GM21619 (cell line): ENCODE measurements at regions not wholly inside any gene's neighbourhood (a gene's known extent, or its start where the extent isn't known, plus 50 kb on each side); places are given as distances from the start of the nearest gene placed in this dataset.

ENCODE experiments used
- ATAC-seq: cut with Tn5 transposase; IDR thresholded peaks from one replicate; pipeline ENCODE4 v1.9.1; 2021; ENCODE audit not compliant: unreplicated experiment

- ATAC-seq = no peak
These were observed 111.7 kb downstream of the MYCN start for GRCh38 chr2:16051841-16052564.

- ATAC-seq = no peak
These were observed 110.6 kb downstream of the MYCN start for GRCh38 chr2:16050908-16051489.

- ATAC-seq = no peak
These were observed 110.0 kb downstream of the MYCN start for GRCh38 chr2:16050261-16050907.

- no peak for ATAC-seq
These were observed 109.1 kb downstream of the MYCN start for GRCh38 chr2:16049406-16049805.

- no peak for ATAC-seq
These were observed 108.1 kb downstream of the MYCN start for GRCh38 chr2:16048466-16048865.

GRCh38 chr2:16047701-16048100 is 107.4 kb downstream of the MYCN start:
- ATAC-seq = no peak

GRCh38 chr2:16046649-16047048 is 106.3 kb downstream of the MYCN start:
- ATAC-seq = no peak

- ATAC-seq = no peak
These were observed 105.5 kb downstream of the MYCN start for GRCh38 chr2:16045653-16046352.

- no peak for ATAC-seq
These were observed 104.7 kb downstream of the MYCN start for GRCh38 chr2:16044946-16045456.

GRCh38 chr2:16043627-16044026 is 103.3 kb downstream of the MYCN start:
- ATAC-seq = no peak

GRCh38 chr2:16043192-16043591 is 102.8 kb downstream of the MYCN start:
- ATAC-seq = no peak

- ATAC-seq = no peak
These were observed 101.9 kb downstream of the MYCN start for GRCh38 chr2:16042201-16042700.

GRCh38 chr2:16040271-16041010 is 100.1 kb downstream of the MYCN start:
- no peak for ATAC-seq

GRCh38 chr2:16039823-16040222 is 99.5 kb downstream of the MYCN start:
- no peak for ATAC-seq

GRCh38 chr2:16039055-16039454 is 98.7 kb downstream of the MYCN start:
- no peak for ATAC-seq

- ATAC-seq = no peak
These were observed 98.3 kb downstream of the MYCN start for GRCh38 chr2:16038621-16039020.

- no peak for ATAC-seq
These were observed 97.6 kb downstream of the MYCN start for GRCh38 chr2:16037808-16038457.

GRCh38 chr2:16036951-16037350 is 96.6 kb downstream of the MYCN start:
- ATAC-seq = no peak

- no peak for ATAC-seq
These were observed 95.7 kb downstream of the MYCN start for GRCh38 chr2:16035747-16036745.
